ENCODE measurements at regions not wholly inside any gene's neighbourhood (a gene's known extent, or its start where the extent isn't known, plus 50 kb on each side); places are given as distances from the start of the nearest gene placed in this dataset.

GRCh38 chr3:81922404-81922803, 161.0 kb upstream of the GBE1 start:
- TF ChIP-seq POLR2A (IDR thresholded peaks at IDR 0.05) (no peak), CTCF (IDR thresholded peaks at IDR 0.05) (no peak)
